WTC11 (cell line): ENCODE measurements at regions not wholly inside any gene's neighbourhood (a gene's known extent, or its start where the extent isn't known, plus 50 kb on each side); places are given as distances from the start of the nearest gene placed in this dataset.

Experiments
- CBFB ChIP-seq: sonication (generic); formaldehyde crosslinking; IDR thresholded peaks from 2 replicates; pipeline ENCODE4 v1.8.1; 2022; ENCODE audit warnings: mild to moderate bottlenecking, low read depth, missing genetic modification reagents
- CREM ChIP-seq: sonication (generic); formaldehyde crosslinking; IDR thresholded peaks from 2 replicates; pipeline ENCODE4 v1.8.1; 2022; ENCODE audit warnings: mild to moderate bottlenecking, missing genetic modification reagents, moderate library complexity
- CTCF ChIP-seq: fragments of 200-600 bp; IDR thresholded peaks from 2 replicates; pipeline ENCODE4 v1.8.0; 2022; ENCODE audit warnings: antibody characterized with exemption
- ESRRA ChIP-seq: sonication (generic); formaldehyde crosslinking; IDR thresholded peaks from 2 replicates; pipeline ENCODE4 v1.8.1; 2022; ENCODE audit warnings: mild to moderate bottlenecking, missing genetic modification reagents, borderline replicate concordance
- IRF2 ChIP-seq: sonication (generic); formaldehyde crosslinking; IDR thresholded peaks from 2 replicates; pipeline ENCODE4 v1.8.0; 2022; ENCODE audit warnings: low read depth, missing genetic modification reagents, borderline replicate concordance
- MYBL2 ChIP-seq: sonication (generic); formaldehyde crosslinking; IDR thresholded peaks from 2 replicates; pipeline ENCODE4 v1.8.1; 2023; ENCODE audit warnings: mild to moderate bottlenecking, moderate library complexity, missing genetic modification reagents
- SMAD4 ChIP-seq: sonication (generic); formaldehyde crosslinking; IDR thresholded peaks from 2 replicates; pipeline ENCODE4 v1.8.0; 2022; ENCODE audit warnings: mild to moderate bottlenecking, missing genetic modification reagents
- ZMAT4 ChIP-seq: fragments of 250-450 bp; sonication (Bioruptor Pico); IDR thresholded peaks from 2 replicates; pipeline ENCODE4 v1.9.0; 2021; ENCODE audit warnings: mild to moderate bottlenecking

- TF ChIP-seq CTCF (no peak), CREM (CRISPR knock-in tag) (no peak), ESRRA (CRISPR knock-in tag) (no peak), SMAD4 (no peak), CBFB (no peak), ZMAT4 (CRISPR knock-in tag) (no peak), IRF2 (CRISPR knock-in tag) (no peak), MYBL2 (CRISPR knock-in tag) (no peak)
Observed at GRCh38 chr11:15451713-15452112, 337.0 kb downstream of the INSC start.
